ENCODE measurements at regions not wholly inside any gene's neighbourhood (a gene's known extent, or its start where the extent isn't known, plus 50 kb on each side); places are given as distances from the start of the nearest gene placed in this dataset.

- ATAC-seq (no peak), DNase-seq (ENCODE audit: low spot score) (no peak)
- Mint-ChIP-seq H3K4me1 (no peaks in the 10 kb centered on the region), H3K36me3 (ENCODE audit: low read depth) (peaks cover 47% of the 10 kb centered on the region), H3K4me3 (no peak overlapping the region), H3K27me3 (ENCODE audit: insufficient read depth, low read depth, poor library complexity) (peaks cover 2% of the 10 kb centered on the region), H3K27ac (no peak overlapping the region), H3K9me3 (peaks cover 97% of the 10 kb centered on the region)
- Histone ChIP-seq H3F3A (replicated peaks; ENCODE audit: low read depth) (no peaks in the 10 kb centered on the region), H3K36me3 (ENCODE audit: insufficient read depth) (no peaks in the 10 kb centered on the region), H3K9me2 (ENCODE audit: insufficient read depth) (no peaks in the 10 kb centered on the region), H4K20me1 (replicated peaks; ENCODE audit: insufficient read depth) (no peaks in the 10 kb centered on the region), H3K4me2 (no peak overlapping the region), H3K4me1 (ENCODE audit: insufficient read depth) (no peaks in the 10 kb centered on the region), H3K79me2 (replicated peaks; ENCODE audit: insufficient read depth) (no peaks in the 10 kb centered on the region), H3K27ac (ENCODE audit: low read depth) (no peak overlapping the region), H3K27me3 (ENCODE audit: insufficient read depth) (no peaks in the 10 kb centered on the region), H2AFZ (no peak overlapping the region), H3K4me3 (no peak overlapping the region)
- no peak for TF ChIP-seq ZNF331 (CRISPR knock-in tag; IDR thresholded peaks at IDR 0.05; ENCODE audit: low read depth)
- TF ChIP-seq ZNF114 (CRISPR knock-in tag; IDR thresholded peaks at IDR 0.05): no peak
- TF ChIP-seq REST (IDR thresholded peaks at IDR 0.05; ENCODE audit: unreplicated experiment): no peak
- TF ChIP-seq EZH2phosphoT487 (IDR thresholded peaks at IDR 0.05; ENCODE audit: unreplicated experiment): no peak
- no peak for TF ChIP-seq JUNB (IDR thresholded peaks at IDR 0.05; ENCODE audit: unreplicated experiment)
- TF ChIP-seq, protein P1, sequence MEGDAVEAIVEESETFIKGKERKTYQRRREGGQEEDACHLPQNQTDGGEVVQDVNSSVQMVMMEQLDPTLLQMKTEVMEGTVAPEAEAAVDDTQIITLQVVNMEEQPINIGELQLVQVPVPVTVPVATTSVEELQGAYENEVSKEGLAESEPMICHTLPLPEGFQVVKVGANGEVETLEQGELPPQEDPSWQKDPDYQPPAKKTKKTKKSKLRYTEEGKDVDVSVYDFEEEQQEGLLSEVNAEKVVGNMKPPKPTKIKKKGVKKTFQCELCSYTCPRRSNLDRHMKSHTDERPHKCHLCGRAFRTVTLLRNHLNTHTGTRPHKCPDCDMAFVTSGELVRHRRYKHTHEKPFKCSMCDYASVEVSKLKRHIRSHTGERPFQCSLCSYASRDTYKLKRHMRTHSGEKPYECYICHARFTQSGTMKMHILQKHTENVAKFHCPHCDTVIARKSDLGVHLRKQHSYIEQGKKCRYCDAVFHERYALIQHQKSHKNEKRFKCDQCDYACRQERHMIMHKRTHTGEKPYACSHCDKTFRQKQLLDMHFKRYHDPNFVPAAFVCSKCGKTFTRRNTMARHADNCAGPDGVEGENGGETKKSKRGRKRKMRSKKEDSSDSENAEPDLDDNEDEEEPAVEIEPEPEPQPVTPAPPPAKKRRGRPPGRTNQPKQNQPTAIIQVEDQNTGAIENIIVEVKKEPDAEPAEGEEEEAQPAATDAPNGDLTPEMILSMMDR (conservative IDR thresholded peaks at IDR 0.05; ENCODE audit: low read depth in 2 of 2): no peak
- no peak for TF ChIP-seq NANOG (IDR thresholded peaks at IDR 0.05; ENCODE audit: borderline replicate concordance)
- TF ChIP-seq STAT1 (IDR thresholded peaks at IDR 0.05; ENCODE audit: unreplicated experiment): no peak
- no peak for TF ChIP-seq ZNF462 (CRISPR knock-in tag; IDR thresholded peaks at IDR 0.05)
- TF ChIP-seq EZH2 (IDR thresholded peaks at IDR 0.05; ENCODE audit: low read depth, unreplicated experiment): no peak
- no peak for TF ChIP-seq POLR2AphosphoS5 (IDR thresholded peaks at IDR 0.05; ENCODE audit: low read depth)
- no peak for TF ChIP-seq CREB1 (CRISPR knock-in tag; IDR thresholded peaks at IDR 0.05; ENCODE audit: low read depth)
- TF ChIP-seq ETS1 (IDR thresholded peaks at IDR 0.05): no peak
Observed at GRCh38 chr12:126196263-126196662, 1131.0 kb downstream of the AACS start.
